ENCODE measurements at regions not wholly inside any gene's neighbourhood (a gene's known extent, or its start where the extent isn't known, plus 50 kb on each side); places are given as distances from the start of the nearest gene placed in this dataset.

DNA sequence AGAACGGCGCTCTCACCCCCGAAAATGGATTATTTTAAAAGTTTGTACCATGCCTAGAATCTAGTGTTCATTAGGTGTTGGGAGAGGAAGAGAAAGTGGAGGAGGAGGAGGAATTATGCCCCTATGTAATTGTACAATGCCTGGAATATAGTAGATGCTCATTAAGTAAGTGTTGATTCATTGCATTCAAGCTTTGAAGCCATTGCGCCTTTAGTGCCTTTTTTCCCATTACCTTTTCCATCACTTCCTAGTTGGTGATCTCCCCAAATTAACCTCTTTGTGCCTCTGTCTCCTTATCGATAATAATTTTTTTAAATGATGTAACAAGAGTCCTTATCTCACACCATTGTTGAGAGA, 220.7 kb upstream of the PRICKLE2 start:
- TF ChIP-seq TEAD4 (IDR thresholded peaks at IDR 0.05; ENCODE audit: low read length) (no peak), TEAD4 (CRISPR knock-in tag; IDR thresholded peaks at IDR 0.05; ENCODE audit: borderline replicate concordance) (no peak), KDM1A (IDR thresholded peaks at IDR 0.05) (no peak), RFX5 (IDR thresholded peaks at IDR 0.05; ENCODE audit: low read depth, low read length) (no peak), PHF20 (IDR thresholded peaks at IDR 0.05; ENCODE audit: partially characterized antibody) (no peak), PPARD (CRISPR knock-in tag; IDR thresholded peaks at IDR 0.05) (no peak), CBX1 (IDR thresholded peaks at IDR 0.05; ENCODE audit: low read depth) (no peak), PHB2 (IDR thresholded peaks at IDR 0.05; ENCODE audit: low read depth) (no peak), SRF (CRISPR knock-in tag; IDR thresholded peaks at IDR 0.05) (no peak)
- TF ChIP-seq, protein P1, sequence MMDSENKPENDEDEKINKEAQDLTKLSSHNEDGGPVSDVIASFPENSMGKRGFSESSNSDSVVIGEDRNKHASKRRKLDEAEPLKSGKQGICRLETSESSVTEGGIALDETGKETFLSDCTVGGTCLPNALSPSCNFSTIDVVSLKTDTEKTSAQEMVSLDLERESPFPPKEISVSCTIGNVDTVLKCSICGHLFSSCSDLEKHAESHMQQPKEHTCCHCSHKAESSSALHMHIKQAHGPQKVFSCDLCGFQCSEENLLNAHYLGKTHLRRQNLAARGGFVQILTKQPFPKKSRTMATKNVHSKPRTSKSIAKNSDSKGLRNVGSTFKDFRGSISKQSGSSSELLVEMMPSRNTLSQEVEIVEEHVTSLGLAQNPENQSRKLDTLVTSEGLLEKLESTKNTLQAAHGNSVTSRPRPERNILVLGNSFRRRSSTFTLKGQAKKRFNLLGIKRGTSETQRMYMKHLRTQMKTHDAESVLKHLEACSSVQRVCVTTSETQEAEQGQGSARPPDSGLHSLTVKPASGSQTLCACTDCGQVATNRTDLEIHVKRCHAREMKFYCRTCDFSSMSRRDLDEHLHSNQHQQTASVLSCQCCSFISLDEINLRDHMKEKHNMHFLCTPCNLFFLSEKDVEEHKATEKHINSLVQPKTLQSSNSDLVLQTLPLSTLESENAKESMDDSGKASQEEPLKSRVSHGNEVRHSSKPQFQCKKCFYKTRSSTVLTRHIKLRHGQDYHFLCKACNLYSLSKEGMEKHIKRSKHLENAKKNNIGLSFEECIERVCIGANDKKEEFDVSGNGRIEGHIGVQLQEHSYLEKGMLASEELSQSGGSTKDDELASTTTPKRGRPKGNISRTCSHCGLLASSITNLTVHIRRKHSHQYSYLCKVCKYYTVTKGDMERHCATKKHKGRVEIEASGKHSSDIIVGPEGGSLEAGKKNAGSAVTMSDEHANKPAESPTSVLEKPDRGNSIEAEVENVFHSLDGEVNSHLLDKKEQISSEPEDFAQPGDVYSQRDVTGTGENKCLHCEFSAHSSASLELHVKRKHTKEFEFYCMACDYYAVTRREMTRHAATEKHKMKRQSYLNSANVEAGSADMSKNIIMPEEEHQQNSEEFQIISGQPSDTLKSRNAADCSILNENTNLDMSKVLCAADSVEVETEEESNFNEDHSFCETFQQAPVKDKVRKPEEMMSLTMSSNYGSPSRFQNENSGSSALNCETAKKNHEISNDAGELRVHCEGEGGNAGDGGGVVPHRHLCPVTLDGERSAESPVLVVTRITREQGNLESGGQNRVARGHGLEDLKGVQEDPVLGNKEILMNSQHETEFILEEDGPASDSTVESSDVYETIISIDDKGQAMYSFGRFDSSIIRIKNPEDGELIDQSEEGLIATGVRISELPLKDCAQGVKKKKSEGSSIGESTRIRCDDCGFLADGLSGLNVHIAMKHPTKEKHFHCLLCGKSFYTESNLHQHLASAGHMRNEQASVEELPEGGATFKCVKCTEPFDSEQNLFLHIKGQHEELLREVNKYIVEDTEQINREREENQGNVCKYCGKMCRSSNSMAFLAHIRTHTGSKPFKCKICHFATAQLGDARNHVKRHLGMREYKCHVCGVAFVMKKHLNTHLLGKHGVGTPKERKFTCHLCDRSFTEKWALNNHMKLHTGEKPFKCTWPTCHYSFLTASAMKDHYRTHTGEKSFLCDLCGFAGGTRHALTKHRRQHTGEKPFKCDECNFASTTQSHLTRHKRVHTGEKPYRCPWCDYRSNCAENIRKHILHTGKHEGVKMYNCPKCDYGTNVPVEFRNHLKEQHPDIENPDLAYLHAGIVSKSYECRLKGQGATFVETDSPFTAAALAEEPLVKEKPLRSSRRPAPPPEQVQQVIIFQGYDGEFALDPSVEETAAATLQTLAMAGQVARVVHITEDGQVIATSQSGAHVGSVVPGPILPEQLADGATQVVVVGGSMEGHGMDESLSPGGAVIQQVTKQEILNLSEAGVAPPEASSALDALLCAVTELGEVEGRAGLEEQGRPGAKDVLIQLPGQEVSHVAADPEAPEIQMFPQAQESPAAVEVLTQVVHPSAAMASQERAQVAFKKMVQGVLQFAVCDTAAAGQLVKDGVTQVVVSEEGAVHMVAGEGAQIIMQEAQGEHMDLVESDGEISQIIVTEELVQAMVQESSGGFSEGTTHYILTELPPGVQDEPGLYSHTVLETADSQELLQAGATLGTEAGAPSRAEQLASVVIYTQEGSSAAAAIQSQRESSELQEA (IDR thresholded peaks at IDR 0.05; ENCODE audit: low read depth) = no peak
